Calu3 (cell line): ENCODE measurements at regions not wholly inside any gene's neighbourhood (a gene's known extent, or its start where the extent isn't known, plus 50 kb on each side); places are given as distances from the start of the nearest gene placed in this dataset.
"Not testable (repeated sequence)": the region's sequence is repeated elsewhere in the genome, so short reads cannot be mapped to it uniquely, and the experiment has no call there.

Source experiments
- BruUV-seq: library from RNA; stranded (reverse); fragments of 400-500 nt; replicated peaks from 2 replicates; lab custom pipeline; 2021; lab: Mats Ljungman, UMichigan
- CTCF ChIA-PET: fragments of 300-600 bp; sonication (Branson Sonifier 250); formaldehyde crosslinking; loops from one replicate; lab custom pipeline; 2022; ENCODE audit warnings: antibody characterized with exemption; lab: Charles Lee
- DNase-seq: peaks from one replicate; pipeline ENCODE4 v3.0.0; 2022
- H3K27ac Mint-ChIP-seq: one replicate; pipeline ENCODE4 v1.8.0; 2022; ENCODE audit warnings: mixed read lengths; ENCODE audit not compliant: unreplicated experiment
- H3K27me3 Mint-ChIP-seq: one replicate; pipeline ENCODE4 v1.8.0; 2022; ENCODE audit warnings: mixed read lengths; ENCODE audit not compliant: unreplicated experiment
- H3K36me3 Mint-ChIP-seq: one replicate; pipeline ENCODE4 v1.8.0; 2022; ENCODE audit warnings: mild to moderate bottlenecking, moderate library complexity, mixed read lengths; ENCODE audit not compliant: insufficient read depth, unreplicated experiment
- H3K4me1 Mint-ChIP-seq: one replicate; pipeline ENCODE4 v1.8.0; 2022; ENCODE audit warnings: mild to moderate bottlenecking, low read depth, mixed read lengths; ENCODE audit not compliant: unreplicated experiment
- H3K4me3 Mint-ChIP-seq: one replicate; pipeline ENCODE4 v1.8.0; 2022; ENCODE audit warnings: mild to moderate bottlenecking, low read depth, moderate library complexity, mixed read lengths; ENCODE audit not compliant: unreplicated experiment
- H3K9me3 Mint-ChIP-seq: one replicate; pipeline ENCODE4 v1.8.0; 2022; ENCODE audit warnings: low read depth, mixed read lengths; ENCODE audit not compliant: unreplicated experiment
- CTCF ChIP-seq: fragments of 200-600 bp; IDR thresholded peaks from one replicate; pipeline ENCODE4 v1.8.0; 2022; ENCODE audit warnings: antibody characterized with exemption; ENCODE audit not compliant: unreplicated experiment
- intact Hi-C: fragments of 100-400 bp; cut with micrococcal nuclease; formaldehyde crosslinking; loops from one replicate; pipeline ENCODE4 v1.10.0; 2022; ENCODE audit not compliant: unreplicated experiment

- Mint-ChIP-seq H3K27ac (no peak overlapping the region), H3K27me3 (peaks cover 45% of the 10 kb centered on the region), H3K9me3 (no peaks in the 10 kb centered on the region), H3K4me1 (peaks cover 10% of the 10 kb centered on the region), H3K36me3 (no peaks in the 10 kb centered on the region), H3K4me3 (no peak overlapping the region)
- DNase-seq: no peak
- BruUV-seq: no TSS peak
- TF ChIP-seq CTCF: no peak
- intact Hi-C loops: no loop called here
- CTCF ChIA-PET: no interaction called here
Measured at GRCh38 chr2:105537920-105538319, 139.1 kb upstream of the FHL2 start.

- no TSS peak for BruUV-seq
- Mint-ChIP-seq H3K4me3 (no peak overlapping the region), H3K27me3 (peaks cover 44% of the 10 kb centered on the region), H3K27ac (no peak overlapping the region), H3K4me1 (peaks cover 10% of the 10 kb centered on the region), H3K9me3 (no peaks in the 10 kb centered on the region), H3K36me3 (no peaks in the 10 kb centered on the region)
- no peak for DNase-seq
- CTCF ChIA-PET: no interaction called here
- no peak for TF ChIP-seq CTCF
- intact Hi-C loops: no loop called here
Measured at GRCh38 chr2:105537466-105537865, 138.6 kb upstream of the FHL2 start.

GRCh38 chr2:105536175-105536574 lies 137.3 kb upstream of the FHL2 start:
- Mint-ChIP-seq H3K27ac (no peak overlapping the region), H3K27me3 (peaks cover 44% of the 10 kb centered on the region), H3K36me3 (no peaks in the 10 kb centered on the region), H3K4me1 (no peaks in the 10 kb centered on the region), H3K4me3 (no peak overlapping the region), H3K9me3 (no peaks in the 10 kb centered on the region)
- intact Hi-C loops: no loop called here
- no peak for TF ChIP-seq CTCF
- BruUV-seq: no TSS peak
- no peak for DNase-seq
- CTCF ChIA-PET: no interaction called here

GRCh38 chr2:105529258-105529657 lies 130.4 kb upstream of the FHL2 start:
- DNase-seq, CTCF ChIA-PET, H3K4me1 Mint-ChIP-seq, H3K9me3 Mint-ChIP-seq, H3K27ac Mint-ChIP-seq, BruUV-seq, intact Hi-C loops, H3K4me3 Mint-ChIP-seq, H3K36me3 Mint-ChIP-seq, H3K27me3 Mint-ChIP-seq: not testable (repeated sequence)

- CTCF ChIA-PET: no interaction called here
- H3K27me3 Mint-ChIP-seq: no peaks in the 10 kb centered on the region
- H3K36me3 Mint-ChIP-seq: no peaks in the 10 kb centered on the region
- intact Hi-C loops: no loop called here
- H3K4me1 Mint-ChIP-seq: no peaks in the 10 kb centered on the region
- no peak for TF ChIP-seq CTCF
- H3K4me3 Mint-ChIP-seq: no peak overlapping the region
- no peaks in the 10 kb centered on the region for H3K9me3 Mint-ChIP-seq
- H3K27ac Mint-ChIP-seq: no peak overlapping the region
- DNase-seq: no peak
- BruUV-seq: no TSS peak
Measured at GRCh38 chr2:105526000-105526925, 127.4 kb upstream of the FHL2 start.
